Choroid plexus epithelial cell (primary cell): ENCODE measurements at regions not wholly inside any gene's neighbourhood (a gene's known extent, or its start where the extent isn't known, plus 50 kb on each side); places are given as distances from the start of the nearest gene placed in this dataset.

Experiments
- DNase-seq: peaks from one replicate; pipeline ENCODE4 v3.0.0-alpha.2; 2010; ENCODE audit warnings: low read depth
- H3K4me3 ChIP-seq: 2 replicates; pipeline ENCODE4 v1.5.1; 2011; ENCODE audit warnings: low read depth, mild to moderate bottlenecking, control low read depth, low read length, moderate library complexity
- TF ChIP-seq, protein P1 (sequence below): conservative IDR thresholded peaks from 2 replicates; pipeline ENCODE4 v1.5.1; 2011; ENCODE audit warnings: low read depth, mild to moderate bottlenecking, control low read depth, inconsistent platforms, low read length, moderate library complexity

DNA sequence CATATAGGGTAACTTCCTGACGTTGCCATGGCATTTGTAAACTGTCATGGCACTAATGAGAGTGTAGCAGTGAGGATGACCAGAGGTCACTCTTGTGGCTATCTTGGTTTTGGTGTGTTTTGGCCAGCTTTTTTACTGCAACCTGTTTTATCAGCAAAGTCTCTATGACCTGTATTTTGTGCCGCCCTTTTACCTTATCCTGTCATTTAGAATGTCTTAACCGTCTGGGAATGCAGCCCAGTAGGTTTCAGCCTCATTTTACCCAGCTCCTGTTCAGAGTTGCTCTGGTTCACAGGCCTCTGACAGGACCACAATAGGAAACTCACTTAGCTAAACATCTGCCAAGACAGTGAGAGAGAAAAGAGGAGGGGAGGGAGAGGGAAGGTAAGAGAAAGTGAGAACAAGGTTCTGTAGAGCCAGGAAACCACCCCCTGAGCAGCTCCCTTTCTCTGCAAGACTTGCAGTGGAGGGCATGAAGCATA is 64.8 kb upstream of the PLEKHG3 start:
- TF ChIP-seq, protein P1, sequence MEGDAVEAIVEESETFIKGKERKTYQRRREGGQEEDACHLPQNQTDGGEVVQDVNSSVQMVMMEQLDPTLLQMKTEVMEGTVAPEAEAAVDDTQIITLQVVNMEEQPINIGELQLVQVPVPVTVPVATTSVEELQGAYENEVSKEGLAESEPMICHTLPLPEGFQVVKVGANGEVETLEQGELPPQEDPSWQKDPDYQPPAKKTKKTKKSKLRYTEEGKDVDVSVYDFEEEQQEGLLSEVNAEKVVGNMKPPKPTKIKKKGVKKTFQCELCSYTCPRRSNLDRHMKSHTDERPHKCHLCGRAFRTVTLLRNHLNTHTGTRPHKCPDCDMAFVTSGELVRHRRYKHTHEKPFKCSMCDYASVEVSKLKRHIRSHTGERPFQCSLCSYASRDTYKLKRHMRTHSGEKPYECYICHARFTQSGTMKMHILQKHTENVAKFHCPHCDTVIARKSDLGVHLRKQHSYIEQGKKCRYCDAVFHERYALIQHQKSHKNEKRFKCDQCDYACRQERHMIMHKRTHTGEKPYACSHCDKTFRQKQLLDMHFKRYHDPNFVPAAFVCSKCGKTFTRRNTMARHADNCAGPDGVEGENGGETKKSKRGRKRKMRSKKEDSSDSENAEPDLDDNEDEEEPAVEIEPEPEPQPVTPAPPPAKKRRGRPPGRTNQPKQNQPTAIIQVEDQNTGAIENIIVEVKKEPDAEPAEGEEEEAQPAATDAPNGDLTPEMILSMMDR, result no peak
- H3K4me3 ChIP-seq, result no peak overlapping the region
- peak; percentile 56 for DNase-seq

DNA sequence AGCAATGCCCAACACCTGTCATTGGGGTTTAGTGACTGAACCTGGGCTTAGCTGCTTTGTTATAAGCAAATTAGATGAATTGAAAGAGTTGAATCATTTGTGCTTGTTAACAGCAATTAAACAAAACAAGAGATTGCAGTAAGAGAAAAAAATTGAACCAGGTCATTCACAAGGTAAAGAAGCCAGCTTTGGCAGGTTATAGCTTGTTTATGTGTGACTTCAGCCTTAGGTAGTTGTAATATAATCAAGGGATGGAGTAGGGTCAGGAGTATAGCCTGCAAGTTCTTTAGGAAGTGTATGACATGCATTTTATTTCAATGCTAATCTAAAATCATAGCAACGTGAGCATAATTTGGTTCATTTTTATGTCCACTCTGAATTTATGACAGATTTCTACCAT is 63.4 kb upstream of the PLEKHG3 start:
- DNase-seq, result no peak
- H3K4me3 ChIP-seq, result no peak overlapping the region
- TF ChIP-seq, protein P1, result no peak

DNA sequence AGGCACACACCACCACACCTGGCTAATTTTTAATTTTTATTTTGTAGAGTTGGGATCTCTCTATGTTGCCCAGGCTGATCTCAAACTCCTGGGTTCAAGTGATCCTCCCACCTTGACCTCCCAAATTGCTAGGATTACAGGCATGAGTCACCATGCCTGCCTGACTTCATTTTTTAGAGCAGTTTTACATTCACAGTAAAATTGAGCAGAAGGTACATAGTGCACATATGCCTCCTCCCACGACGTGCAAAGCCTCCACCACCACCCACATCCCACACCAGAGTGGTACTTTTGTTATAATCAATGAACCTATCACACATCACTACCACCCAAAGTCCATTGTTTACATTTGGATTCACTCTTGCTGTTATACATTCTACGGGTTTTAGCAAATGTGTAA is 62.5 kb upstream of the PLEKHG3 start:
- no peak overlapping the region for H3K4me3 ChIP-seq
- no peak for DNase-seq
- TF ChIP-seq, protein P1, result no peak

DNA sequence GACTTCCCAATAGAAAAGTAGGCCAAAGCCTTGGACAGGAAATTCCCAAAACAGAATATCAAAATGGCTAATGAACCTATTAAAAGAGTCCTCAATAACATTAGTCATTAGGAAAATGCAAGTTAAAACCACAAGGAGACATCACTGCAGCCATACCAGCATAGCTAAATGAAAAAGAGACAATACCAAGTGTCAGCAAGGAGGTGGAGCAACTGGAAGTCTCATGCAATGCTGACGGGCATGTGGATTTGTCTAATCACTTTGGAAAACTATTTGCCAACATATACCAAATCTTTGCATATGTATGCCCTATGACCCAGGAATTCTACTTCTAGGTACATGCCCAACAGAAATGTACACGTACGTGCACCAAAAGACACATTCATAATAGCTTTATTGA is 60.5 kb upstream of the PLEKHG3 start:
- TF ChIP-seq, protein P1, result no peak
- DNase-seq, result no peak

DNA sequence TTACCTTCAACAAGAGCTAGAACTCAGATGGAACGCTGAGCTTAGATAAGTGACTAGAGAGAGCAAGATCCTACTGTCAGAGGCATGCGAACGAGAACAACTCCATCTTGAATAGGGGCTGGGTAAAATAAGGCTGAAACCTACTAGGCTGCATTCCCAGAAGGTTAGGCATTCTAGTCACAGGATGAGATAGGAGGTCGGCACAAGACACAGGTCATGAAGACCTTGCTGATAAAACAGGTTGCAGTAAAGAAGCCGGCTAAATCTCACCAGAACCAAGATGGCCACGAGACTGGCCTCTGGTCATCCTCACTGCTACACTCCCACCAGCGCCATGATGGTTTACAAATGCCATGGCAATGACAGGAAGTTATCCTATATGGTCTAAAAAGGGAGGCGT is 59.6 kb upstream of the PLEKHG3 start:
- TF ChIP-seq, protein P1, result no peak
- H3K4me3 ChIP-seq, result no peak overlapping the region
- no peak for DNase-seq

More for the DNA sequence above, 60.5 kb upstream of the PLEKHG3 start:
- no peak overlapping the region for H3K4me3 ChIP-seq

DNA sequence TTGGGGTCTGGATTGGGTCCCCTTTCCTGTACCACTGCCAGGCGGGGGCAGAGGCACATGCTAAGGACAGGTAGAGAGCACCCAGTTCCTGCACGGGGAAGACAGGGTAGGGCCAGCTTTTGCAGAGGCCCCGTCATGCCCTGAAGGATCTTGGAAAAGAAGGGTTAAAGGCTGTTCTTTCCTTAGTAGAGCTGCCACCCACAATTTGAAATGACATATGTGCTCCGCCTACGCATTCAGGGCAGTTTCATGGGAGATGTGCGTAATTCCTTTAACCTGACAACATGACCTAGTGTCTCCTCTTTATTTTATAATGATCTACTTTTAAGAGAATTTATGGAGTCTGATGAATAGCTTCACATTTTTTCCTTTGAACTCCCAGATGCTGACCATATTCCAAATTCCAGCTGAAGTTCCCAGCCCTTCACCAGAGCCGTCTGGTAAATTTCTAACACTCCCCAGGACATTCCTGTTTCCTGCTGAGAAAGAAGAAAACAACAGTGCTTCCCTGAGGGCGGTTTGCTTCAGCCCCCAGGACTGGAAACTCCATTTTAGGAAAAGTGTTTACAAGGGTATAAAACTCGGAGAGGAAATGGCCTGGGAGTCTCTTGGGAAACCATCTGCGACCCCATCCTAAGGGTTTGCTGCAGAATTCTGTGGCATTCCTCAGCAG is 58.9 kb upstream of the PLEKHG3 start:
- TF ChIP-seq, protein P1, result no peak
- DNase-seq, result peak; percentile 98

DNA sequence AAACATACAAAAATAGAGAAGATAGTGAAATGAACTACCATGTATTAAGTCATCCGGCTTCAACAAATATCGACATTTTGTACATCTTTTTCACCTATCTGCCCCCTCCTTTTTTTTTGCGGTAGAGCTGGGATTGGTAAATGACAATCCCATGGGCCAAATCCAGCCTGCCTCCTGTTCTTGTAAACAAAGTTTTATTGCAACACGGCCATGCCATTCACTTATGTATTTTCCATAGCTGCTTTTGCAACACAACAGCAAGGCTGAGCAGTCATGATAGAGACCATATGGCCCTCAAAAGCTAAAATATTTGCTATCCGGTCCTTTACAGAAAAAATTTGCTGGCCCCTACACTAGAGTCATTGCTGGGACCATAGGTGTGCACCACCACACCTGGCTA is 58.1 kb upstream of the PLEKHG3 start:
- peak; percentile 92 for DNase-seq
- TF ChIP-seq, protein P1, result no peak
- no peak overlapping the region for H3K4me3 ChIP-seq

More for the DNA sequence above, 58.9 kb upstream of the PLEKHG3 start:
- no peak overlapping the region for H3K4me3 ChIP-seq
